GM08714 (cell line): ENCODE measurements at regions not wholly inside any gene's neighbourhood (a gene's known extent, or its start where the extent isn't known, plus 50 kb on each side); places are given as distances from the start of the nearest gene placed in this dataset.

Source experiments
- H3K4me3 ChIP-seq: fragments of 200-500 bp; sonication (Bioruptor generic); 2 replicates; pipeline ENCODE4 v1.5.1; 2014; ENCODE audit warnings: mild to moderate bottlenecking, low read length, inconsistent platforms
- ZNF274 ChIP-seq: IDR thresholded peaks from 2 replicates; pipeline ENCODE4 v1.6.1; 2012; ENCODE audit warnings: mild to moderate bottlenecking, low read depth, low read length

DNA sequence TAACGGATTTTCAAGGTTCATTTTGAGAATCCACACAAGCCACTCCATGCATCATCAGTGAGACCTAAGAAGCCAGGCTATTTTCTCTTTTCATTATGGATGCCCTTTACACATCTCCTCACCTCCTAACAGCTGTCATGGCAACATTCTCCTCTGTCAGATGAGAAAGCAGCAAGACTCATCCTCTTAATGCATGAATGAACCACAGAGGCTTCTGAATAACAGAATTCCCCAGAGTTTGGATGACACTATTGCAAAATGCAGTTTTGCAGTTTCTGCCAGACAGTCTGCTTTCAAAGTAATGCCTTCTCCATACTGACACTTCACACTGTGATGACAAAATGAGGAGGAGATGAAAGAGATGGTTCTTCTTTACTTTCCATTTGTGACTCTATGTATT is 286.7 kb upstream of the GRIP1 start:
- no peak for TF ChIP-seq ZNF274
- no peak overlapping the region for H3K4me3 ChIP-seq

- TF ChIP-seq ZNF274 = no peak
Measured at GRCh38 chr12:66971816-66972215, 292.9 kb upstream of the GRIP1 start.

GRCh38 chr12:66976526-66976925 is 292.6 kb upstream of the CAND1 start:
- TF ChIP-seq ZNF274 = no peak

More at GRCh38 chr12:66971816-66972215, 292.9 kb upstream of the GRIP1 start:
- no peak overlapping the region for H3K4me3 ChIP-seq

GRCh38 chr12:66978802-66979201 is 290.4 kb upstream of the CAND1 start:
- TF ChIP-seq ZNF274 = no peak
- H3K4me3 ChIP-seq = no peak overlapping the region

More at GRCh38 chr12:66976526-66976925, 292.6 kb upstream of the CAND1 start:
- no peak overlapping the region for H3K4me3 ChIP-seq

- no peak overlapping the region for H3K4me3 ChIP-seq
- TF ChIP-seq ZNF274 = no peak
Measured at GRCh38 chr12:66979251-66979650, 289.9 kb upstream of the CAND1 start.

- H3K4me3 ChIP-seq = no peak overlapping the region
- TF ChIP-seq ZNF274 = no peak
Measured at GRCh38 chr12:66984077-66984476, 285.1 kb upstream of the CAND1 start.

DNA sequence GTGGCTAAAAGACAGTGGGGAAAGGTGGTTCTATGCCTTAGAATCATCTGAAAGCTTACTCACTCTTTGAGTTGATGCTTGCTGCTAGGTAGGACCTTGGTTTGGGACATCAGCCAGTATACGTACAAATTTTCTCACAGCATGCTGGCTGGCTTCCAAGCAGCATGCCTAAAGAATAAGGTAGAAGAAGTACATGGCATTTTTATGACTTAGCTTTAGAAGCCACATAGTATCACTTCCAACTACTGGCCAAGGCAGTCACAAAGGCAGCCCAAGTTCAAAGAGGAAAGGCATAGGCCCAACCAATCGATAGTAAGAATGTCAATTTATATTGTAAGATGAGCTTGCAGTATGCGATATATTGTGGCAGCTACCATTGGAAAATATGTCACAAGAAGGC is 284.2 kb upstream of the CAND1 start:
- no peak overlapping the region for H3K4me3 ChIP-seq
- no peak for TF ChIP-seq ZNF274

DNA sequence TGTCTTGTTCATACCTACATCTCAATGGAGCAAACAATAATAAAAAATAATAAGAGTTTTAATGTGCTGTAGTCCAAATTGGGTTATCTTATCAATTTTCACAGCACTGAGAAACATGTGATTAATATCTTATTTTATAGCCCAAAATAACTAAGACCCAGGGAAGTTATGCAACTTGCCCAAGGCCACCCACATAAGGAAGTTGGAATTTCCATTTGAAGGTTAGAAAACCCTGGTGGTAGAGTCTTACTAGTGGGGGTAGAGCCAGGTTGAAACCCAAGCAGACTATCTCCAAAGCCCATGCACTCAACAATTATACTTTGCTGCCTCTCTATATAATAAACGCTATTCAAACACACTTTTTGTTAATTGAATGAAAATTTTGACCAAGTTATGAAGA is 270.0 kb upstream of the CAND1 start:
- TF ChIP-seq ZNF274 = no peak
- H3K4me3 ChIP-seq = no peak overlapping the region

- H3K4me3 ChIP-seq = no peak overlapping the region
- no peak for TF ChIP-seq ZNF274
Measured at GRCh38 chr12:67001251-67001650, 267.9 kb upstream of the CAND1 start.

GRCh38 chr12:67002720-67003119 is 266.4 kb upstream of the CAND1 start:
- H3K4me3 ChIP-seq = no peak overlapping the region
- TF ChIP-seq ZNF274 = no peak

DNA sequence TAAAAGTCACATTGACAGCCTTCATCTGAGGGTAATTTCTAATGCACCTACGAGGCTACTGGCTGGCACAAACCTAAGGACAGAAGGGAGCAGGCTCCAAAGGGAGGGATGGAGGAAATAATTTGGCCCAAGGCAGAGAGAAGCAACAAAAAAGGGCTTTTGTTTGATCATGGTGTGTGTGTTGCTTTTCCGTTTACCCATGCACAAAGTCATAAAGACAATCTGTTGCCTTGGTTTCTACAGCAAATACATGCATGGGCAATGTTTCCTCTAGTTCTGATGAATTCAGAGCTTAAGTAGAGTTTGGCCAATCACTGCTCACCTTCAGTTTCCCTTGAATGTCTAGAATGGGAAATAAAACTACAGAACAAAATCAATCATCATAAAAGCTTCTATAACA is 262.5 kb upstream of the CAND1 start:
- TF ChIP-seq ZNF274 = no peak
- no peak overlapping the region for H3K4me3 ChIP-seq

GRCh38 chr12:67014642-67015041 is 254.5 kb upstream of the CAND1 start:
- no peak for TF ChIP-seq ZNF274
- no peak overlapping the region for H3K4me3 ChIP-seq

DNA sequence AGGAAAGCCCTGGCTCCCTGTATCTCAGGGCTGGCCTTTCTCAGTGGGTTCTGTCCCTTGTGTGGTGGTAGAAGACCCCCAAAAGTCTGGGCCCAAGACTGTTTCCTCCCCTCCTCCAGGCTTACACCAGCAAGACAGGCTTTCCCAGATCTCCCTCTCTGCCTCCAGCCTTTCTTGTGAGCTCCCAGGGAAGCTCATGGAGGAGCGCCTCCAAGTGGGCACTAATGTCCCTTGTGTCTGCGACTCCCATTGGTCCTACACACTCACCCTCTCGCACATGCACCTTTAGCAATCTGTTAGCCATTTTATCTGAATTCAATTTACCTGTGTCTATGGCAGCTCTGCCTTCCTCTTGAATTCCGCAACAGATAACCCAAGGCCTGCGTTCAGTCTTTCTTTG is 251.1 kb upstream of the CAND1 start:
- no peak for TF ChIP-seq ZNF274
- no peak overlapping the region for H3K4me3 ChIP-seq

GRCh38 chr12:67019070-67019469 is 250.1 kb upstream of the CAND1 start:
- no peak for TF ChIP-seq ZNF274
- H3K4me3 ChIP-seq = no peak overlapping the region

DNA sequence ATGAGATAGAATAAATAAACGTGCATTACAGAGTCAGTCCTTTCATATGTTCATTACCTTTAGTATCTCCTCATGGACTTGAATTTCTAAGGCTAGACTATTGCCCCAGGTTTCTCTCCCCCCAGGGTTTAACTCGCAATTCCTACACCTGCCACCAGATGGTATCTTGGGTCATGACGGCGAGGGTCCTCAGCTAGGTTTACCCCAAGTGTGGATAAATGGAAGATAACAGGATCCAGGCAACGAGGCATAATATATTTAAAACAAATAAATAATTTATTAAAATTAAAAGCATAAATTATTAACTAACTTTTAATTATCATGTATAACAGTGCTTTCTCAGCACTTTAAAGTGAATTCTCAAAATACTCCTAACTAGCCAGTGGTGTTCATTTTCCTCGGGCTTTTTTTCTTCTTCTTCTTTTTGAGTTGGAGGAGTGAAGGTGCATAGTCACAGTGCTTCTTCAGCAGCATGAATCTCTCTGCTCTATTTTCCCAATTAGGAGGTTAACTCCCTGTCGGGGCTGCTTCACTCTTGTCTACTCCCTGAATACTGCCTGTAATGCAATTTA is 243.5 kb upstream of the CAND1 start:
- no peak for TF ChIP-seq ZNF274
- no peak overlapping the region for H3K4me3 ChIP-seq
